ENCODE measurements at regions not wholly inside any gene's neighbourhood (a gene's known extent, or its start where the extent isn't known, plus 50 kb on each side); places are given as distances from the start of the nearest gene placed in this dataset.
"Not testable (repeated sequence)": the region's sequence is repeated elsewhere in the genome, so short reads cannot be mapped to it uniquely, and the experiment has no call there.

GRCh38 chr21:9043089-9043488 is 1478.3 kb upstream of the TPTE start:
- 86 to 98% methylated on average over 5 of the region's 38 CpGs for WGBS, 2 experiments (ENCODE audit: insufficient coverage in 1 of 2, insufficient read length in 1 of 2)
- not testable (repeated sequence) for H3K36me3 ChIP-seq (ENCODE audit: control insufficient read depth, insufficient read depth, low read length)
- H3K9me3 Mint-ChIP-seq = peaks cover 15% of the 10 kb centered on the region

DNA sequence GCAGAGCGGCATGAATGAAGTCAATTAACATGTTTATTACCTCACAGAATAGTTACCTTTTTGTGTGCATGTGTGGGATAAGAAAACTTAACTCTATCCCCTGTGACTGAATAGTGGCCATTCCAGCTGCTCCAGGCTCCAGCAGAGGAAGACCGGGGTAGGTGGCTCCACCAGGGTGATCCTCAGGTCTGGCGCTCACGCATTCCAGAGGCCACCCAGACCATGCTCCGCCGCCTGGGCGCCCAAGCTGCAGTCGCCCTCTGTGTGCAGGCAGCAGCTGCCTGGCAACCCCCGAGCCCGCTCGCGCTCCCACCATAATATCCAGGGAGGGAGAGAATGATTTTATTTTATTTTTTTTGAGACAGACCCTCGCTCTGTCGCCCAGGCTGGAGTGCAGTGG is 1474.5 kb upstream of the TPTE start:
- WGBS, 2 experiments (ENCODE audit: insufficient coverage in 1 of 2, insufficient read length in 1 of 2) = 67% methylated on average over 7 of the region's 14 CpGs; no CpG with 5 or more reads in 1 of the 2 experiments
- H3K27ac ChIP-seq (ENCODE audit: low read depth, low read length); H3K9me3 ChIP-seq (ENCODE audit: control insufficient read depth, low read length); H3K36me3 Mint-ChIP-seq (ENCODE audit: low read depth); H3K4me3 Mint-ChIP-seq; H3K4me1 ChIP-seq (ENCODE audit: control insufficient read depth, insufficient read depth, low read length); H3K9ac ChIP-seq (ENCODE audit: extremely low read depth, low read length, poor library complexity, severe bottlenecking); DNase-seq; H3K27ac Mint-ChIP-seq; H3K4me3 ChIP-seq (ENCODE audit: low read length); H3K4me1 Mint-ChIP-seq; H3K36me3 ChIP-seq (ENCODE audit: control insufficient read depth, insufficient read depth, low read length); H3K27me3 ChIP-seq (ENCODE audit: control insufficient read depth, insufficient read depth, low read length, poor library complexity, severe bottlenecking); H3K9me3 Mint-ChIP-seq; H3K27me3 Mint-ChIP-seq (ENCODE audit: insufficient read depth): not testable (repeated sequence)

More at GRCh38 chr21:9043089-9043488, 1478.3 kb upstream of the TPTE start:
- not testable (repeated sequence) for H3K27ac Mint-ChIP-seq; H3K27me3 ChIP-seq (ENCODE audit: control insufficient read depth, insufficient read depth, low read length, poor library complexity, severe bottlenecking); H3K36me3 Mint-ChIP-seq (ENCODE audit: low read depth); H3K27ac ChIP-seq (ENCODE audit: low read depth, low read length); H3K4me3 Mint-ChIP-seq; H3K4me1 ChIP-seq (ENCODE audit: control insufficient read depth, insufficient read depth, low read length); H3K4me3 ChIP-seq (ENCODE audit: low read length); DNase-seq; H3K9ac ChIP-seq (ENCODE audit: extremely low read depth, low read length, poor library complexity, severe bottlenecking); H3K9me3 ChIP-seq (ENCODE audit: control insufficient read depth, low read length); H3K27me3 Mint-ChIP-seq (ENCODE audit: insufficient read depth); H3K4me1 Mint-ChIP-seq

DNA sequence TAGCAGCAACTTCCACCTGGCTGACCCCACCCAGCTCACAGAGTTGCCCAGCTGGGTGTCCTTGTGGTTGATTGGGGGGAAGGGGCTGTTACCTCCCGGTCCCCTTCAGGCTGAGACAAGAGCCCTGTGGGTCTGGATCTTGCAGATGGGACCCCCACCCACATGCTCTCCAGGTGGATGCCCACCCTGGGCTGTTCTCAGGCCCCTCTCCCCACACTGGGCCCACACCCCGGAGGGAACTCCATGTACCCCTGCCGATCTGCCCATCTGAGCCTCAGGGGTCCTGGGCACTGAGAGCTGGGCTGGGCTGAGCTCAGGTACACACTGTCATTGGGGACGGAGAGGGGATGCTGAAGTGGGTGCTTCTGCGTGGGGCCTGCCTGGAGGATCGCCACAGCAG is 1453.9 kb upstream of the TPTE start:
- H3K9me3 ChIP-seq (ENCODE audit: control insufficient read depth, low read length); H3K9ac ChIP-seq (ENCODE audit: extremely low read depth, low read length, poor library complexity, severe bottlenecking); H3K4me3 ChIP-seq (ENCODE audit: low read length); H3K27me3 Mint-ChIP-seq (ENCODE audit: insufficient read depth); H3K36me3 Mint-ChIP-seq (ENCODE audit: low read depth); H3K4me1 Mint-ChIP-seq; H3K27ac Mint-ChIP-seq; DNase-seq; H3K4me3 Mint-ChIP-seq; H3K27ac ChIP-seq (ENCODE audit: low read depth, low read length); H3K9me3 Mint-ChIP-seq; H3K4me1 ChIP-seq (ENCODE audit: control insufficient read depth, insufficient read depth, low read length); H3K27me3 ChIP-seq (ENCODE audit: control insufficient read depth, insufficient read depth, low read length, poor library complexity, severe bottlenecking); H3K36me3 ChIP-seq (ENCODE audit: control insufficient read depth, insufficient read depth, low read length): not testable (repeated sequence)
- WGBS, 2 experiments (ENCODE audit: insufficient coverage in 1 of 2, insufficient read length in 1 of 2) = no CpG with 5 or more reads among the region's 6 CpGs

- H3K27me3 Mint-ChIP-seq (ENCODE audit: insufficient read depth); H3K4me3 Mint-ChIP-seq; H3K27ac Mint-ChIP-seq: not testable (repeated sequence)
These were observed 1452.8 kb upstream of the TPTE start for GRCh38 chr21:9068622-9069021.

GRCh38 chr21:9070703-9071102 is 1450.7 kb upstream of the TPTE start:
- H3K9me3 Mint-ChIP-seq = not testable (repeated sequence)

More at GRCh38 chr21:9068622-9069021, 1452.8 kb upstream of the TPTE start:
- not testable (repeated sequence) for H3K27ac ChIP-seq (ENCODE audit: low read depth, low read length); H3K9me3 Mint-ChIP-seq; DNase-seq; H3K4me1 ChIP-seq (ENCODE audit: control insufficient read depth, insufficient read depth, low read length); H3K9me3 ChIP-seq (ENCODE audit: control insufficient read depth, low read length); H3K36me3 ChIP-seq (ENCODE audit: control insufficient read depth, insufficient read depth, low read length); H3K4me1 Mint-ChIP-seq; H3K9ac ChIP-seq (ENCODE audit: extremely low read depth, low read length, poor library complexity, severe bottlenecking); H3K27me3 ChIP-seq (ENCODE audit: control insufficient read depth, insufficient read depth, low read length, poor library complexity, severe bottlenecking); H3K36me3 Mint-ChIP-seq (ENCODE audit: low read depth); H3K4me3 ChIP-seq (ENCODE audit: low read length)
- WGBS, 2 experiments (ENCODE audit: insufficient coverage in 1 of 2, insufficient read length in 1 of 2) = 81% methylated on average over 3 of the region's 11 CpGs; no CpG with 5 or more reads in 1 of the 2 experiments

DNA sequence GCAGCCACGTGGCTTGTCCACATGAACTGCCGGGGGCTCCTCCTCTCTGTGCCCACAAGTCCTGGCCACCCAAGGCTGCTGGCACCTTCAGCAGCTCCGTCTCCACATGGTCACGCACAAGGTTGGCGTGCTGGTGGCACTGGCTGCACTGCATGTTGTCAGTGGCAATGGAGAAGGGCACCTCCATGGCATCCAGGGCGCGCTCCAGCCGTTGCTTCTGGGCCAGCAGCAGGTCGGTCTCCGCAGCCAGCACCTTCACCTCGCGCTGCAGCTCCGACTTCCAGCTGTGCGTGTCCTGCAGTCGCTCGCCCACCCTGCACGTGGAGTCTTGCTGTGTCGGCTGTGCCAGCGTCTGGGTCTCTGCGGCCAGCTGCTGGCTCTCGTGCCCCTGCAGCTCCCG is 1448.4 kb upstream of the TPTE start:
- H3K4me3 Mint-ChIP-seq; DNase-seq; H3K9me3 ChIP-seq (ENCODE audit: control insufficient read depth, low read length); H3K27me3 Mint-ChIP-seq (ENCODE audit: insufficient read depth); H3K36me3 Mint-ChIP-seq (ENCODE audit: low read depth); H3K27ac ChIP-seq (ENCODE audit: low read depth, low read length); H3K9me3 Mint-ChIP-seq; H3K36me3 ChIP-seq (ENCODE audit: control insufficient read depth, insufficient read depth, low read length); H3K4me1 ChIP-seq (ENCODE audit: control insufficient read depth, insufficient read depth, low read length); H3K4me1 Mint-ChIP-seq; H3K9ac ChIP-seq (ENCODE audit: extremely low read depth, low read length, poor library complexity, severe bottlenecking); H3K27me3 ChIP-seq (ENCODE audit: control insufficient read depth, insufficient read depth, low read length, poor library complexity, severe bottlenecking); H3K4me3 ChIP-seq (ENCODE audit: low read length); H3K27ac Mint-ChIP-seq: not testable (repeated sequence)
- WGBS, 2 experiments (ENCODE audit: insufficient coverage in 1 of 2, insufficient read length in 1 of 2) = 78% methylated on average over 8 of the region's 22 CpGs; no CpG with 5 or more reads in 1 of the 2 experiments

More at GRCh38 chr21:9070703-9071102, 1450.7 kb upstream of the TPTE start:
- no CpG with 5 or more reads among the region's 23 CpGs for WGBS, 2 experiments (ENCODE audit: insufficient coverage in 1 of 2, insufficient read length in 1 of 2)
- H3K4me3 ChIP-seq (ENCODE audit: low read length); H3K9ac ChIP-seq (ENCODE audit: extremely low read depth, low read length, poor library complexity, severe bottlenecking); H3K27me3 Mint-ChIP-seq (ENCODE audit: insufficient read depth); H3K4me1 Mint-ChIP-seq; DNase-seq; H3K36me3 Mint-ChIP-seq (ENCODE audit: low read depth); H3K27me3 ChIP-seq (ENCODE audit: control insufficient read depth, insufficient read depth, low read length, poor library complexity, severe bottlenecking); H3K27ac Mint-ChIP-seq; H3K36me3 ChIP-seq (ENCODE audit: control insufficient read depth, insufficient read depth, low read length); H3K9me3 ChIP-seq (ENCODE audit: control insufficient read depth, low read length); H3K27ac ChIP-seq (ENCODE audit: low read depth, low read length); H3K4me1 ChIP-seq (ENCODE audit: control insufficient read depth, insufficient read depth, low read length); H3K4me3 Mint-ChIP-seq: not testable (repeated sequence)

- not testable (repeated sequence) for H3K9me3 Mint-ChIP-seq; H3K27me3 ChIP-seq (ENCODE audit: control insufficient read depth, insufficient read depth, low read length, poor library complexity, severe bottlenecking); H3K36me3 Mint-ChIP-seq (ENCODE audit: low read depth); H3K4me1 ChIP-seq (ENCODE audit: control insufficient read depth, insufficient read depth, low read length); H3K36me3 ChIP-seq (ENCODE audit: control insufficient read depth, insufficient read depth, low read length); H3K9me3 ChIP-seq (ENCODE audit: control insufficient read depth, low read length); H3K4me1 Mint-ChIP-seq; H3K27ac ChIP-seq (ENCODE audit: low read depth, low read length); H3K27me3 Mint-ChIP-seq (ENCODE audit: insufficient read depth); H3K4me3 Mint-ChIP-seq; H3K27ac Mint-ChIP-seq; H3K4me3 ChIP-seq (ENCODE audit: low read length); H3K9ac ChIP-seq (ENCODE audit: extremely low read depth, low read length, poor library complexity, severe bottlenecking)
- peak; percentile 6 for DNase-seq
- no CpG with 5 or more reads among the region's 13 CpGs for WGBS, 2 experiments (ENCODE audit: insufficient coverage in 1 of 2, insufficient read length in 1 of 2)
These were observed 1446.6 kb upstream of the TPTE start for GRCh38 chr21:9074772-9075171.

Data from endodermal cell (in vitro differentiated cells).